ENCODE measurements at regions not wholly inside any gene's neighbourhood (a gene's known extent, or its start where the extent isn't known, plus 50 kb on each side); places are given as distances from the start of the nearest gene placed in this dataset.

- TF ChIP-seq CTCF (conservative IDR thresholded peaks at IDR 0.05; ENCODE audit: low read depth, low read length) = no peak
- no peak for TF ChIP-seq EZH2 (IDR thresholded peaks at IDR 0.05; ENCODE audit: low read length, unreplicated experiment)
- TF ChIP-seq EZH2phosphoT487 (IDR thresholded peaks at IDR 0.05; ENCODE audit: borderline replicate concordance, low read length) = no peak
These were observed 1298.5 kb downstream of the SUCLG1 start for GRCh38 chr2:83160571-83160970.
